C4-2B (cell line): ENCODE measurements at regions not wholly inside any gene's neighbourhood (a gene's known extent, or its start where the extent isn't known, plus 50 kb on each side); places are given as distances from the start of the nearest gene placed in this dataset.

Source experiments
- CTCF ChIP-seq: fragments of 450-650 bp; conservative IDR thresholded peaks from 2 replicates; pipeline ENCODE4 v1.5.1; 2017; ENCODE audit warnings: mild to moderate bottlenecking
- ZFX ChIP-seq: fragments of 450-650 bp; IDR thresholded peaks from 2 replicates; pipeline ENCODE4 v1.6.1; 2017

- TF ChIP-seq CTCF: no peak
- TF ChIP-seq ZFX: no peak
Observed at GRCh38 chr11:121367001-121367843, 74.7 kb downstream of the SC5D start.
